Loucy (cell line): ENCODE measurements at regions not wholly inside any gene's neighbourhood (a gene's known extent, or its start where the extent isn't known, plus 50 kb on each side); places are given as distances from the start of the nearest gene placed in this dataset.

Experiments used
- EZH2phosphoT487 ChIP-seq: fragments of 200-600 bp; IDR thresholded peaks from 2 replicates; pipeline ENCODE4 v1.6.1; 2018; ENCODE audit warnings: antibody characterized with exemption, mild to moderate bottlenecking, moderate library complexity, borderline replicate concordance
- TF ChIP-seq, protein P1 (sequence below): fragments of 200-600 bp; sonication (generic); conservative IDR thresholded peaks from 2 replicates; pipeline ENCODE4 v1.5.1; 2014; ENCODE audit warnings: mild to moderate bottlenecking, antibody characterized with exemption, low read length

- TF ChIP-seq, protein P1, sequence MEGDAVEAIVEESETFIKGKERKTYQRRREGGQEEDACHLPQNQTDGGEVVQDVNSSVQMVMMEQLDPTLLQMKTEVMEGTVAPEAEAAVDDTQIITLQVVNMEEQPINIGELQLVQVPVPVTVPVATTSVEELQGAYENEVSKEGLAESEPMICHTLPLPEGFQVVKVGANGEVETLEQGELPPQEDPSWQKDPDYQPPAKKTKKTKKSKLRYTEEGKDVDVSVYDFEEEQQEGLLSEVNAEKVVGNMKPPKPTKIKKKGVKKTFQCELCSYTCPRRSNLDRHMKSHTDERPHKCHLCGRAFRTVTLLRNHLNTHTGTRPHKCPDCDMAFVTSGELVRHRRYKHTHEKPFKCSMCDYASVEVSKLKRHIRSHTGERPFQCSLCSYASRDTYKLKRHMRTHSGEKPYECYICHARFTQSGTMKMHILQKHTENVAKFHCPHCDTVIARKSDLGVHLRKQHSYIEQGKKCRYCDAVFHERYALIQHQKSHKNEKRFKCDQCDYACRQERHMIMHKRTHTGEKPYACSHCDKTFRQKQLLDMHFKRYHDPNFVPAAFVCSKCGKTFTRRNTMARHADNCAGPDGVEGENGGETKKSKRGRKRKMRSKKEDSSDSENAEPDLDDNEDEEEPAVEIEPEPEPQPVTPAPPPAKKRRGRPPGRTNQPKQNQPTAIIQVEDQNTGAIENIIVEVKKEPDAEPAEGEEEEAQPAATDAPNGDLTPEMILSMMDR: no peak
- no peak for TF ChIP-seq EZH2phosphoT487
These were observed 157.7 kb upstream of the DIPK2B start for GRCh38 chrX:45358392-45358791.
